Duodenal mucosa (tissue), 2 donors: ENCODE measurements at regions not wholly inside any gene's neighbourhood (a gene's known extent, or its start where the extent isn't known, plus 50 kb on each side); places are given as distances from the start of the nearest gene placed in this dataset.

Source experiments
- H3K27ac ChIP-seq: one replicate; pipeline ENCODE4 v1.7.0; 2013; ENCODE audit warnings: low read depth, low read length
- H3K27me3 ChIP-seq, 2 donors: one replicate each; pipeline ENCODE4 v1.7.0; 2013; ENCODE audit warnings: low read length in 2 of 2, control low read depth in 1 of 2; ENCODE audit not compliant: insufficient read depth in 2 of 2, control insufficient read depth in 1 of 2
- H3K36me3 ChIP-seq, 2 donors: one replicate each; pipeline ENCODE4 v1.7.0; 2013; ENCODE audit warnings: low read length in 2 of 2, control low read depth in 1 of 2; ENCODE audit not compliant: insufficient read depth in 2 of 2, control insufficient read depth in 1 of 2
- H3K4me1 ChIP-seq, 2 donors: one replicate each; pipeline ENCODE4 v1.7.0; 2013; ENCODE audit warnings: low read length in 2 of 2, control low read depth in 1 of 2; ENCODE audit not compliant: insufficient read depth in 2 of 2, control insufficient read depth in 1 of 2
- H3K4me3 ChIP-seq, 2 donors: one replicate each; pipeline ENCODE4 v1.7.0; 2013; ENCODE audit warnings: low read length in 2 of 2, low read depth in 1 of 2
- H3K9ac ChIP-seq, 2 donors: one replicate each; pipeline ENCODE4 v1.7.0; 2013; ENCODE audit warnings: low read length in 2 of 2, low read depth in 1 of 2
- H3K9me3 ChIP-seq, 2 donors: one replicate each; pipeline ENCODE4 v1.7.0; 2013; ENCODE audit warnings: low read length in 2 of 2, control low read depth in 1 of 2; ENCODE audit not compliant: control insufficient read depth in 1 of 2

DNA sequence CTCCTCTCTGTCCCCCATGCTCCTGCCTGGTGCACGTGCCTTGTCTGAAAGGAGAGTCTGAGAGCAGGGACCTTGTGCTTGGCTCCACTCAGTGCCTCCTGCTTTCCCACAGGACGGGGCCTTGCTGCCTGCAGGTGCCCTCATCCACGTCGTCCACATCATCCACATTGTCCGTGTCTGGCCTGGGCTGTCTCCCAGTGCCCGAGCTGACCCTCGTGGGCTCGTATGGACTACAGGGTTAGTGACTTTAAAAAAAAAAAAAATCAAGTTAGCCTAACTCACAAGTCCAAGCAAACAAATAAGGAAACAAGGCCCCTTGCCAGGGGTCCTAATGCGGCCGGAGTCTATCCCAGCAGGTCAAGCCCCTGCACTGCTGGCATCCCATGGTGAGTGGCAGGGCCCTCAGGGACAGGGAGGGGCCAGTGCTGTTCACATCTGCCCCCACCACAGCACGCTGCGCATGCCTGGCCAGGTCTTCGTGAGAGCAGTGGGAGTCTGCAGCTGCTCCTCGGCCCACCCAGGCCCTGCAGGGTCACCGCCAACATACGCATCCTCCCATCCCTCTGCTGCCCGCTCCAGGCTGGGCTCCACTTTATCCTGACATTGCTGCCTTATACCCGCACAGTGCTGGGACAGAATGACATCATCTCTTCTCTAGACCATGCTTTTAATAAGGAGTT, 232.6 kb downstream of the NDUFA10 start:
- Histone ChIP-seq H3K27ac (no peak overlapping the region), H3K36me3 (no peaks in the 10 kb centered on the region), H3K27me3 (no peaks in the 10 kb centered on the region), H3K9me3 (no peaks in the 10 kb centered on the region), H3K4me1 (no peaks in the 10 kb centered on the region), H3K4me3 (no peak overlapping the region), H3K9ac (no peak overlapping the region)

DNA sequence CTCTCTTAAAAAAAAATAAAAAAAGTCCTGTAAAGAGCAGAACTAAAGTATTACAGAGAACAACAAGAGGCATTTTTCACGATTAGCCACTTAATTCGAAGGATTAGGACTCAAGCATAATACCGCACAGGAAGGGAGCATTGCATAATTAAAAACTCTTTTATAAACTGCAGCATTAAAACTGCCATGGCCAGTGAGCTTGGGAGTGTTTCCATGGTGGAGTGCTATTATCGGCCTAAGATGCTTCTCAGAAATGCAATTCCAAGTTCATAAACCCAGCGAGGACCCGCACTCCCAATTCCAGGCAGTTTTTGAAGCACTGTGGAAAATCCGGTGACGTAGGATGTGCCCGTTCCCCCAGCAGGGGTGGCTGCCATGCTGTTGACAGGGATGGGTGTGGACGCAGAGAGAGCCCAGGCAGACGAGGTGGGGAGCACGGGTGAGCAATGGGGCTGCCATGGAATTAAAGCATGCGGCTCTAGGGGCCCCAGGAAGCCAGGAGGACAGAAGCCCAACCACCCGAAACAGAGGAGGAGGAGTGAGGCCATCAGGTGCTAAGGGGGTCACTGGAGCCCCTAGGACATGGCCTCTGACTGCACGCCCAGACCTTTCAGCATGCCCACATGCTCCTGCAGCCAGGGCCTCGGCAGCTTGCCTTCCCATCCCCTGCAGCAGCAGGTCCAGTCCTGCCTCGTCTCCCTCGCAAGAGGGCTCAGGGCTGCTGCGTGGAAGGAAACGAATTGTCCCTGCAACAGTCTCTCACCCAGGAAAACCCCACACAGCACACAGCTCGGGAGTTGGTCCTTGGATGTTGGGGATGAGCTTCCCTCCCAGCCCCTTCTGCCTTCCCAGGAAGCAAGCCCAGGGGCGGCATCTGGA, 233.4 kb downstream of the NDUFA10 start:
- H3K4me3 ChIP-seq: no peak overlapping the region
- no peaks in the 10 kb centered on the region for H3K27me3 ChIP-seq
- H3K9me3 ChIP-seq: no peaks in the 10 kb centered on the region
- no peaks in the 10 kb centered on the region for H3K4me1 ChIP-seq
- no peaks in the 10 kb centered on the region for H3K36me3 ChIP-seq
- no peak overlapping the region for H3K9ac ChIP-seq
- H3K27ac ChIP-seq: no peak overlapping the region

DNA sequence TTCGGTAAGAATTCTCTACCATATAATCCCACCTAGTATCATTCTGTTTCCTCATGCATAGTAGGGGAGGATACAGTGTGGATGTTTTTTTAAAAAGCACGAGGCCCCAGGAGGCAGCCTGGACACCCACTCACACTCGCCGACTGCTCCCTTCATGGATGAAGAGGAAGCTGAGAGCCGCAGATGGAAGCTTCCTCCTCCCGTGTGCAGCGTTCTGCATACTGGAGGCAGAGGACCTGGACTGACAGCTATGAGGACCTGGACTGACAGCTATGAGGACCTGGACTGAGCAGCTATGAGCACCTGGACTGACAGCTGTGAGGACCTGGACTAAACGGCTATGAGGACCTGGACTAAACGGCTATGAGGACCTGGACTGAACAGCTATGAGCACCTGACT, 234.4 kb downstream of the NDUFA10 start:
- Histone ChIP-seq H3K36me3 (no peaks in the 10 kb centered on the region), H3K9me3 (no peaks in the 10 kb centered on the region), H3K4me3 (no peak overlapping the region), H3K9ac (no peak overlapping the region), H3K27me3 (no peaks in the 10 kb centered on the region), H3K4me1 (no peaks in the 10 kb centered on the region), H3K27ac (no peak overlapping the region)

DNA sequence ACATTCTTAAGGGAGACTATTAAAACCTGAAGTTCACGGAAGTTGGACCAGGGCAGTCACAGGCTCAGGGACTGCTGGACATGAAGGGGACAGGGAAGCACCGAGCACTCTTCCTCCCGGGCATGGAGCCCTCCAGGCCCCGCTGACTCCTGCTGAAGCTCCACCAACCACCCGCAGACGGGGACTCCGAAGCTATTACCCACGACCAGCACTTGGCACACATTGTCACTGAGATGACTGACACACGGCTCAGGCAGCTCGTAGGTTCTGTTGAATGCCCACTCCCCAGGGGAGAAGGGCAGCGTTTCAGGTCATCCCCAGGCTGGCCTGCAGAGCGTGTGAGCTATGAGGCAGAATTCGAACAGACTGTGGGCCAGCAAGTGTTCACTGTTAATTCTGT, 234.8 kb downstream of the NDUFA10 start:
- Histone ChIP-seq H3K9me3 (no peaks in the 10 kb centered on the region), H3K27ac (no peak overlapping the region), H3K36me3 (no peaks in the 10 kb centered on the region), H3K27me3 (no peaks in the 10 kb centered on the region), H3K4me3 (no peak overlapping the region), H3K9ac (no peak overlapping the region), H3K4me1 (no peaks in the 10 kb centered on the region)

DNA sequence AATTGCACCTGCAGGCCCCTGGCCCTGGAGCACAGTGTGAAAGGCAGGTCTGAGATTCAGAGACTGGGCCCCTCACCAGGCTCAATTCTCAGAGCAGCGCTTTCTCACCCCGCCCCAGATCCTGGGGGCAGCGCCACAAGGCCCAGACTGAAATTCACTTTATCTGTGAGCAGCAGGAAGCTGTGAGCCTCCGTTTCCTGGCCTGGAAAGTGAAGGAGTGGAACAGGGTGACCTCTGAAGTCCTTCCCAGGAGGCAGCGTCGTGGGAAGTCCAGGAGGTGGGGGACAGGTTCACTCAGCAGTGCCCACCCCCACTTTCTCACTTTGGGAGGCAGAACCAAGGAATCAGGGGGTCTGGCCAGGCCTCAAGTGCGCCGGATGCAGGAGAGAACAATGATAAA, 235.4 kb downstream of the NDUFA10 start:
- no peaks in the 10 kb centered on the region for H3K9me3 ChIP-seq

DNA sequence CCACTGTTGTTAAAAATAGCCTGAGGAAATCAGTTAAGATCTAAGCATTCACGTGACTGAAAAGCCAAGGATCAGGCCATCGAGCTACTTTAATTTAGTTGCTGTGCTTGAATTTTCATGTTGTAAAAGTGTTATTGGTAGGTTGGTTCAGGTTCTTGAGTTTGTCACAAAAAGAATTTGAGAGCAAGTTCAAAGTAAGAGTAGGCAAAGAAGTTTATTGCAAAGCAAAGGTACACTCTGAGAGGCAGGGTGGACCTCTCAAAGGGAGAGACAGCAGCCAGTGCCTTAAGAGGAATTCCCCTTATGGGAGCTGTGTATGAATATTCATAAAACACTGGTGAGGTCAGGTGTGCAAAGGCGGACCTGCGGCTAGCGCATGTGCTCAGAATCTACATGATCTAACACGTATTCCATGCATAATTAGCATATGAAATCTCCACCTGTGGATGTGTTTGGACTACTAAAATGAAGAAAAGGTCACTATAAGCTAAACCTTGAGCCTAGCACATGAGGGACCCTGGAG, 236.5 kb downstream of the NDUFA10 start:
- H3K27ac ChIP-seq: no peak overlapping the region
- no peaks in the 10 kb centered on the region for H3K27me3 ChIP-seq
- H3K9ac ChIP-seq: no peak overlapping the region
- H3K9me3 ChIP-seq: no peaks in the 10 kb centered on the region
- H3K4me3 ChIP-seq: no peak overlapping the region
- H3K4me1 ChIP-seq: no peaks in the 10 kb centered on the region
- H3K36me3 ChIP-seq: no peaks in the 10 kb centered on the region

More for the DNA sequence above, 235.4 kb downstream of the NDUFA10 start:
- Histone ChIP-seq H3K27me3 (no peaks in the 10 kb centered on the region), H3K4me1 (no peaks in the 10 kb centered on the region), H3K27ac (no peak overlapping the region), H3K4me3 (no peak overlapping the region), H3K36me3 (no peaks in the 10 kb centered on the region), H3K9ac (no peak overlapping the region)

DNA sequence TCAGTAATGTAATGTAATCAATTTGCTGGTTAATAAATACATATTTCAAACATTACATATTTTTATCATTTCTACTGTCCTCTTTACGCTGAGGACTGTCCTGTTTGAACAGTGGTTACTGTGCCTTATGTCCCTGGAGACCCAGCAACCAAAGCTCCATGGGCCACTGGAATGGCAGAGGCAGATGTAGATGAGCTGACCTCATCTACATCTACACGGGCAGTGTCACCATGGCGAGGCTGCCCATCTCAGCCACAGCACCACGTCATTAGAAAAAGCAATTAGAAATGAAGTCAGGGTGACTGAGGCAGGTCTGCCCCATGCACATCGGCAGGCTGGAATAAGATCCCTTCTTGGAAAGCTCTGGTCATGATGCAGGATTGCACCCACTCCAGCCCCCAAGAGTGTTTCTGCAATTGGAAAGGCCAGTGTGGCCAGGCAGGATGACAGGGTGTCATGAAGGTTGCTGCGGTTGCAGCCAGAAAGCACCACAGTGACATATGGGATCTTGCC, 237.5 kb downstream of the NDUFA10 start:
- no peak overlapping the region for H3K4me3 ChIP-seq
- H3K36me3 ChIP-seq: no peaks in the 10 kb centered on the region
- H3K27ac ChIP-seq: no peak overlapping the region
- no peak overlapping the region for H3K9ac ChIP-seq
- no peaks in the 10 kb centered on the region for H3K27me3 ChIP-seq
- H3K9me3 ChIP-seq: no peaks in the 10 kb centered on the region
- H3K4me1 ChIP-seq: no peaks in the 10 kb centered on the region

DNA sequence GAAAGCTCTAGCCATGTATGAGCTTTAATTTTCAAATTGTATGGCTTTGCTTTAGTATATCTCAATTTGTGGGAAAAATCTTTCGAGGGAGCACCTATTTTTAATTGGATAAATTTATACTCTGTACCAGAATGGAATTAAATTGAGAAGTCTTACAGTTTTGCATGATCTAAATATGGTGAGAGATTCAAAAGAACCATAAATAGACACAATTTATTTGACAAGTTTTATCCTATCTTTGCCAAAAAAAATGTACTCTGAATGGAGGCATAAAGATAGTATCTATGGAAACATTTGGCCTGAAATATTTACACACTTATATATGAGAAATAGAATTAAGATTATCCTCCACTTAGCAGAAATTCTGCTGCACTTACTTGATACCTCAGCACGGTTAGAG, 238.4 kb downstream of the NDUFA10 start:
- Histone ChIP-seq H3K4me3 (no peak overlapping the region), H3K9ac (no peak overlapping the region), H3K27ac (no peak overlapping the region), H3K36me3 (no peaks in the 10 kb centered on the region), H3K27me3 (no peaks in the 10 kb centered on the region), H3K9me3 (no peaks in the 10 kb centered on the region), H3K4me1 (no peaks in the 10 kb centered on the region)

DNA sequence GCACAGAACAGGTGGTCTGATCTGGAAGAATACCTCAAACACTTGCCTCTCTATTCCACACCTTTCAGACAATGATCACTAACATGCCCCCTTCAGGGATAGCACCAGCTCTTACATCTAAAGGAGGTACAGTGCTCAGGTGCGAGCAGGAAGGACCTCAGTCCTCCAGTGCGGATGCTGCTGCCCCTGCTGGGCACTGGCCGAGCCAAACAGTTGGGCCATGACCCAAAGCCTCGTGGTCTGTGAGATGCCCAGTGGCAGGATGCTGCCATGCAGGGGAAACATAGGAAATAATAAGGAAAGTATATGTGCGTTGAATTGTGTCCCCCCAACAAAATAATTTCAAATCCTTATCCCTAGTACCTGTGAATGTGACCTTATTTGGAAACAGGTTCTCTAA, 243.7 kb downstream of the NDUFA10 start:
- Histone ChIP-seq H3K4me3 (no peak overlapping the region), H3K9me3 (peaks cover 0 to 4% of the 10 kb centered on the region in 2 donors), H3K27ac (no peak overlapping the region)

More for the DNA sequence above, 243.7 kb downstream of the NDUFA10 start:
- H3K36me3 ChIP-seq: no peaks in the 10 kb centered on the region
- H3K9ac ChIP-seq: no peak overlapping the region
- H3K27me3 ChIP-seq: no peaks in the 10 kb centered on the region
- no peaks in the 10 kb centered on the region for H3K4me1 ChIP-seq
